ENCODE measurements at regions not wholly inside any gene's neighbourhood (a gene's known extent, or its start where the extent isn't known, plus 50 kb on each side); places are given as distances from the start of the nearest gene placed in this dataset.
"Not testable (repeated sequence)": the region's sequence is repeated elsewhere in the genome, so short reads cannot be mapped to it uniquely, and the experiment has no call there.

DNA sequence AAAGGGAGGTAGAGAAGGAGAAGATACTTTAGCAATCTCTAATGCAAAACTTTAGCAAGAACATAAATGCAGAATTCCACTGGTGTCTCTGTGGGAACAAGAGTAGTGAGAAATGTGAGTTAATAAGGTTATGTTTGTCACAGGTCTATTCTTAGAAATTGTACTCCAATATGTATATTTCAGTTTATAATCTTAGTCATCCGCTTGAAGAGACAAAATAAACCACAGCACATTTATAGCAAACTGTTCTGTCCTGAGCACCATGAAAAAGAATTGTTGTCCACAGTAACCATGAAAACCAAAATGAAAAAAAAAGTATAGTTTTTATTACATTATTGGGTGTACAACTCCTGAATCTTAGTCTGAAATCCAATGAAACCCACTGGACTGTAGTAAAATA is 93.6 kb upstream of the TSLP start:
- no peaks in the 10 kb centered on the region for H3K36me3 ChIP-seq (ENCODE audit: low read depth, low read length)
- DNase-seq (no peak), ATAC-seq (peak; percentile 91)
- H3K9ac ChIP-seq (ENCODE audit: low read length): no peak overlapping the region
- H3K4me1 ChIP-seq (ENCODE audit: insufficient read depth, low read length): 0 out of 2 replicates have a peak, but pooled peaks cover 7% of the 10 kb centered on the region
- H2AFZ ChIP-seq (ENCODE audit: low read length): no peak overlapping the region
- intact Hi-C loops (cut with micrococcal nuclease): loop anchor here (1.0 kb wide), 1 partner anchor 10 kb away; no protein-coding TSS in a partner anchor
- H3K9me2 ChIP-seq (replicated peaks; ENCODE audit: low read length): no peaks in the 10 kb centered on the region
- H3K27ac ChIP-seq (ENCODE audit: low read length): peak overlapping the region; percentile 42
- H3K4me3 ChIP-seq (ENCODE audit: low read length): no peak overlapping the region
- no TSS peak for BruUV-seq (replicated peaks)
- H3K27me3 ChIP-seq (ENCODE audit: low read length): no peaks in the 10 kb centered on the region
- no peaks in the 10 kb centered on the region for H3F3A ChIP-seq (ENCODE audit: low read length, unreplicated experiment)
- no peaks in the 10 kb centered on the region for H3K79me2 ChIP-seq (ENCODE audit: low read length)
- POLR2A ChIA-PET (ENCODE audit: unreplicated experiment): no interaction called here
- CTCF ChIA-PET: no interaction called here
- H4K20me1 ChIP-seq (ENCODE audit: low read length): no peaks in the 10 kb centered on the region
- 0 out of 2 replicates have a peak overlapping the region, but pooled peaks have one; percentile 3 for H3K4me2 ChIP-seq (ENCODE audit: low read length)
- no peak for TF ChIP-seq EZH2 (IDR thresholded peaks at IDR 0.05; ENCODE audit: low read length, unreplicated experiment)
- TF ChIP-seq, protein P1, sequence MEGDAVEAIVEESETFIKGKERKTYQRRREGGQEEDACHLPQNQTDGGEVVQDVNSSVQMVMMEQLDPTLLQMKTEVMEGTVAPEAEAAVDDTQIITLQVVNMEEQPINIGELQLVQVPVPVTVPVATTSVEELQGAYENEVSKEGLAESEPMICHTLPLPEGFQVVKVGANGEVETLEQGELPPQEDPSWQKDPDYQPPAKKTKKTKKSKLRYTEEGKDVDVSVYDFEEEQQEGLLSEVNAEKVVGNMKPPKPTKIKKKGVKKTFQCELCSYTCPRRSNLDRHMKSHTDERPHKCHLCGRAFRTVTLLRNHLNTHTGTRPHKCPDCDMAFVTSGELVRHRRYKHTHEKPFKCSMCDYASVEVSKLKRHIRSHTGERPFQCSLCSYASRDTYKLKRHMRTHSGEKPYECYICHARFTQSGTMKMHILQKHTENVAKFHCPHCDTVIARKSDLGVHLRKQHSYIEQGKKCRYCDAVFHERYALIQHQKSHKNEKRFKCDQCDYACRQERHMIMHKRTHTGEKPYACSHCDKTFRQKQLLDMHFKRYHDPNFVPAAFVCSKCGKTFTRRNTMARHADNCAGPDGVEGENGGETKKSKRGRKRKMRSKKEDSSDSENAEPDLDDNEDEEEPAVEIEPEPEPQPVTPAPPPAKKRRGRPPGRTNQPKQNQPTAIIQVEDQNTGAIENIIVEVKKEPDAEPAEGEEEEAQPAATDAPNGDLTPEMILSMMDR (conservative IDR thresholded peaks at IDR 0.05; ENCODE audit: low read depth, low read length): no peak
- TF ChIP-seq EZH2phosphoT487 (IDR thresholded peaks at IDR 0.05; ENCODE audit: borderline replicate concordance, low read length): no peak
- H3K9me3 ChIP-seq (ENCODE audit: low read length): no peaks in the 10 kb centered on the region

DNA sequence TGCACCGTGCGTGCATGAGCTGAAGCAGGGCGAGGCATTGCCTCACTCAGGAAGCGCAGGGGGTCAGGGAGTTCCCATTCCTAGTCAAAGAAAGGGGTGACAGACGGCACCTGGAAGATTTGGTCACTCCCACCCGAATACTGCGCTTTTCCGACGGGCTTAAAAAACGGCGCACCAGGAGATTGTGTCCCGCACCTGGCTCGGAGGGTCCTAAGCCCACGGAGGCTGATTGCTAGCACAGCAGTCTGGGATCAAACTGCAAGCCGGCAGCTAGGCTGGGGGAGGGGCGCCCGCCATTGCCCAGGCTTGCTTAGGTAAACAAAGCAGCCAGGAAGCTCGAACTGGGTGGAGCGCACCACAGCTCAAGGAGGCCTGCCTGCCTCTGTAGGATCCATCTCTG is 85.6 kb upstream of the TSLP start:
- CTCF ChIA-PET; H3K9ac ChIP-seq (ENCODE audit: low read length); H3K9me3 ChIP-seq (ENCODE audit: low read length); H3K4me2 ChIP-seq (ENCODE audit: low read length); H4K20me1 ChIP-seq (ENCODE audit: low read length); H3K4me1 ChIP-seq (ENCODE audit: insufficient read depth, low read length); H3F3A ChIP-seq (ENCODE audit: low read length, unreplicated experiment); H2AFZ ChIP-seq (ENCODE audit: low read length); H3K4me3 ChIP-seq (ENCODE audit: low read length); H3K27ac ChIP-seq (ENCODE audit: low read length); H3K79me2 ChIP-seq (ENCODE audit: low read length); ATAC-seq; BruUV-seq (replicated peaks); POLR2A ChIA-PET (ENCODE audit: unreplicated experiment); H3K36me3 ChIP-seq (ENCODE audit: low read depth, low read length); intact Hi-C loops (cut with micrococcal nuclease); H3K27me3 ChIP-seq (ENCODE audit: low read length); H3K9me2 ChIP-seq (replicated peaks; ENCODE audit: low read length); DNase-seq: not testable (repeated sequence)

DNA sequence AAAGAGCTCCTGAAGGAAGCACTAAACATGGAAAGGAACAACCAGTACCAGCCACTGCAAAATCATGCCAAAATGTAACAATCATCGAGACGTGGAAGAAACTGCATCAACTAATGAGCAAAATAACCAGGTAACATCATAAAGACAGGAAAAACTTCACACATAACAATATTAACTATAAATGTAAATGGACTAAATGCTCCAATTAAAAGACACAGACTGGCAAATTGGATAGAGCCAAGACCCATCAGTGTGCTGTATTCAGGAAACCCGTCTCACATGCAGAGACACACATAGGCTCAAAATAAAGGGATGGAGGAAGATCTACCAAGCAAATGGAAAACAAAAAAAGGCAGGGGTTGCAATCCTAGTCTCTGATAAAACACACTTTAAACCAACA is 83.9 kb upstream of the TSLP start:
- BruUV-seq (replicated peaks); H3K4me3 ChIP-seq (ENCODE audit: low read length); H3K4me2 ChIP-seq (ENCODE audit: low read length); H3F3A ChIP-seq (ENCODE audit: low read length, unreplicated experiment); ATAC-seq; H3K79me2 ChIP-seq (ENCODE audit: low read length); H3K27ac ChIP-seq (ENCODE audit: low read length); CTCF ChIA-PET; H3K36me3 ChIP-seq (ENCODE audit: low read depth, low read length); H3K4me1 ChIP-seq (ENCODE audit: insufficient read depth, low read length); H4K20me1 ChIP-seq (ENCODE audit: low read length); POLR2A ChIA-PET (ENCODE audit: unreplicated experiment); DNase-seq; H3K9ac ChIP-seq (ENCODE audit: low read length); H2AFZ ChIP-seq (ENCODE audit: low read length); intact Hi-C loops (cut with micrococcal nuclease); H3K27me3 ChIP-seq (ENCODE audit: low read length); H3K9me2 ChIP-seq (replicated peaks; ENCODE audit: low read length); H3K9me3 ChIP-seq (ENCODE audit: low read length): not testable (repeated sequence)

DNA sequence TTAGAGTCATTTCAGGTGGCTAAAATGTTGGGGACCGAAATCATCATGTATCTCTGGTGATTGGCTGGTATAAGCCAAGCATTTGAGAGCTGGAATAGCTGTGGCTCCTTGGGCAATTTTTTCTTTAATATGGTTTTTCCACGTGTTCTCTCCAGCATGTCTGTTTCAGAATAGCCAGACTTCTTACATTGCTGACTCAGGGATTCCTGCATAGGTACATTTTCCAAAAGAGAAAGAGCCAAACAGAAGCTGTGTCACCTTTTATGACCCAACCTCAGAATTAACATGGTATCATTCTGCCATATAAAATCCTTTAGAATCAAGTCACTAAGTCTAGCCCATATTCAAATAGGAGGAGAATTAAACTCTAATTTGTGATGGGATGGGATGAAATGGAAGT is 74.8 kb upstream of the TSLP start:
- ChIA-PET POLR2A (ENCODE audit: unreplicated experiment) (no interaction called here), CTCF (no interaction called here)
- no peak overlapping the region for H3K9ac ChIP-seq (ENCODE audit: low read length)
- no peak overlapping the region for H2AFZ ChIP-seq (ENCODE audit: low read length)
- intact Hi-C loops (cut with micrococcal nuclease): no loop called here
- H3K9me2 ChIP-seq (replicated peaks; ENCODE audit: low read length): no peaks in the 10 kb centered on the region
- ATAC-seq: no peak
- DNase-seq: no peak
- no peaks in the 10 kb centered on the region for H4K20me1 ChIP-seq (ENCODE audit: low read length)
- H3K27me3 ChIP-seq (ENCODE audit: low read length): no peaks in the 10 kb centered on the region
- no peak overlapping the region for H3K4me3 ChIP-seq (ENCODE audit: low read length)
- no peak for TF ChIP-seq EZH2 (IDR thresholded peaks at IDR 0.05; ENCODE audit: low read length, unreplicated experiment)
- no peak for TF ChIP-seq EZH2phosphoT487 (IDR thresholded peaks at IDR 0.05; ENCODE audit: borderline replicate concordance, low read length)
- TF ChIP-seq, protein P1 (conservative IDR thresholded peaks at IDR 0.05; ENCODE audit: low read depth, low read length): no peak
- no peaks in the 10 kb centered on the region for H3K4me1 ChIP-seq (ENCODE audit: insufficient read depth, low read length)
- 0 out of 2 replicates have a peak, but pooled peaks cover 10% of the 10 kb centered on the region for H3K9me3 ChIP-seq (ENCODE audit: low read length)
- no peaks in the 10 kb centered on the region for H3K36me3 ChIP-seq (ENCODE audit: low read depth, low read length)
- H3K27ac ChIP-seq (ENCODE audit: low read length): no peak overlapping the region
- H3F3A ChIP-seq (ENCODE audit: low read length, unreplicated experiment): no peaks in the 10 kb centered on the region
- no TSS peak for BruUV-seq (replicated peaks)
- H3K79me2 ChIP-seq (ENCODE audit: low read length): no peaks in the 10 kb centered on the region
- H3K4me2 ChIP-seq (ENCODE audit: low read length): no peak overlapping the region
